ENCODE measurements at regions not wholly inside any gene's neighbourhood (a gene's known extent, or its start where the extent isn't known, plus 50 kb on each side); places are given as distances from the start of the nearest gene placed in this dataset.

- TF ChIP-seq POLR2A (IDR thresholded peaks at IDR 0.05) (no peak), CTCF (IDR thresholded peaks at IDR 0.05) (no peak), EP300 (IDR thresholded peaks at IDR 0.05) (no peak), POLR2AphosphoS5 (IDR thresholded peaks at IDR 0.05) (no peak)
Observed at GRCh38 chr2:145161656-145162055, 641.7 kb upstream of the ZEB2 start.
